ENCODE measurements at regions not wholly inside any gene's neighbourhood (a gene's known extent, or its start where the extent isn't known, plus 50 kb on each side); places are given as distances from the start of the nearest gene placed in this dataset.

DNA sequence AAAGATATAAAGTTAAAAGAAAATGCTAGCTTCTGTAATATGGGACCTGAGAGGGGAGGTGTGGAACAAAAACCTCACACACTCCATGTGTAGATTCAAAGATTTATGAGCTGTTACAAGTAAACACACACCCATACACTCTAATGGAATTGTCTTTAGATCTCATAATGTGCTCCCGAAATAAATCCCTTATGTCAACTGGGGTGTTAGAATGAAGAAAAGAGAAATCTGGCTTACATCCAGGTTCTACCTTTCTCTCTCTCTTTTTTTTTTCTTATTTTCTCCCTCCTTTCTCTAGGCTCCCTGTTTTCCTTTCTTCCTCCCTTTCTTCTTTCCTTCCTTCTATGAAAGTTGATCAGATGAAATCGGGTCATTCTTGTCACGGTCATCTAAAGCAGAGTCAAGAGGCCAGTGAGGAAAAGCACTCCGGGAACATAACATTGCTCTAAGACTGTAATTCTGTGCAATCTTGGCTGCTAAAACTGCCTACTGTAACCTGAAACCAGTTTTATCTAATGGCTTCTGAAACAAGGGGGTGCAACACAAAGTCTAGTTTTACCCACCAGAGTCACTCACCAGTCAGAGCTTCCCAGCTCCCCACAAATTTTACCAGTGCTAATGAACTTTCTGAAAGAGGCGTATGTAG, 68.3 kb upstream of the BTBD3 start:
- TF ChIP-seq, protein P1, sequence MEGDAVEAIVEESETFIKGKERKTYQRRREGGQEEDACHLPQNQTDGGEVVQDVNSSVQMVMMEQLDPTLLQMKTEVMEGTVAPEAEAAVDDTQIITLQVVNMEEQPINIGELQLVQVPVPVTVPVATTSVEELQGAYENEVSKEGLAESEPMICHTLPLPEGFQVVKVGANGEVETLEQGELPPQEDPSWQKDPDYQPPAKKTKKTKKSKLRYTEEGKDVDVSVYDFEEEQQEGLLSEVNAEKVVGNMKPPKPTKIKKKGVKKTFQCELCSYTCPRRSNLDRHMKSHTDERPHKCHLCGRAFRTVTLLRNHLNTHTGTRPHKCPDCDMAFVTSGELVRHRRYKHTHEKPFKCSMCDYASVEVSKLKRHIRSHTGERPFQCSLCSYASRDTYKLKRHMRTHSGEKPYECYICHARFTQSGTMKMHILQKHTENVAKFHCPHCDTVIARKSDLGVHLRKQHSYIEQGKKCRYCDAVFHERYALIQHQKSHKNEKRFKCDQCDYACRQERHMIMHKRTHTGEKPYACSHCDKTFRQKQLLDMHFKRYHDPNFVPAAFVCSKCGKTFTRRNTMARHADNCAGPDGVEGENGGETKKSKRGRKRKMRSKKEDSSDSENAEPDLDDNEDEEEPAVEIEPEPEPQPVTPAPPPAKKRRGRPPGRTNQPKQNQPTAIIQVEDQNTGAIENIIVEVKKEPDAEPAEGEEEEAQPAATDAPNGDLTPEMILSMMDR (IDR thresholded peaks at IDR 0.05), result no peak
- no peak for TF ChIP-seq POLR2A (IDR thresholded peaks at IDR 0.05; ENCODE audit: low read depth)
- TF ChIP-seq EP300 (IDR thresholded peaks at IDR 0.05), result no peak
